Sigmoid colon (tissue), 4 donors: ENCODE measurements at regions not wholly inside any gene's neighbourhood (a gene's known extent, or its start where the extent isn't known, plus 50 kb on each side); places are given as distances from the start of the nearest gene placed in this dataset.

ENCODE experiments used
- POLR2A ChIP-seq, 2 donors: fragments of 450-650 bp; IDR thresholded peaks; one replicate each; pipeline ENCODE4 v1.6.1; 2016; ENCODE audit warnings: antibody characterized with exemption in 2 of 2, mild to moderate bottlenecking in 2 of 2, moderate library complexity in 2 of 2
- POLR2AphosphoS5 ChIP-seq, 4 donors: sonication (generic); formaldehyde crosslinking; IDR thresholded peaks; one replicate each; pipeline ENCODE4 v1.6.1; 2017; ENCODE audit warnings: antibody characterized with exemption in 4 of 4

GRCh38 chr5:165620394-165620793 lies 2115.0 kb downstream of the MAT2B start:
- peak; percentile 41 to 65 (median 50) for TF ChIP-seq POLR2AphosphoS5 (IDR thresholded peaks at IDR 0.05)
- TF ChIP-seq POLR2A (IDR thresholded peaks at IDR 0.05) = no peak
